ENCODE measurements at regions not wholly inside any gene's neighbourhood (a gene's known extent, or its start where the extent isn't known, plus 50 kb on each side); places are given as distances from the start of the nearest gene placed in this dataset.

DNA sequence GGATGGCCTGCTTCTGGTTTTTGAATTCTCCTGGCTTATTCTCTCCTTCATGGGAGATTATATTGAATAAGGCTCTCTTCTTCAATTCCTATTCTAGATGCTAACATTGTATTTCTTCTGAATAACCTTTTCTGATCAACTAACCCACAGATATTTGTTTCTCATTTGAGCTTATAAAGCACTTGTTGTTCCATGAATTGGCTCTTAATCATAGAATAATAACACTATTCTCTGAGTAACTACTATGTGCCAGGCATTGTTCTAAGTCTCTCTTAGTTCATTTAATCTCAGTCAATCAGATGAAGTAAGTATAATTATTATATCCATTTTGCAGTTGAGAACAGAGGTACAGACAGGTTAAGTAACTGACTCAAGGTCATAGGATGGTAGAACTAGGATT, 136.3 kb upstream of the MLIP start:
- H3K27ac ChIP-seq = no peak overlapping the region
- no peak for DNase-seq (ENCODE audit: low spot score)
- no peak for TF ChIP-seq CTCF (IDR thresholded peaks at IDR 0.05)
- no peak overlapping the region for H3K4me3 ChIP-seq

- Histone ChIP-seq H3K27ac (no peak overlapping the region), H3K4me3 (no peak overlapping the region)
- DNase-seq (ENCODE audit: low spot score) = no peak
- TF ChIP-seq CTCF (IDR thresholded peaks at IDR 0.05) = no peak
Observed at GRCh38 chr6:53975941-53976615, 135.2 kb upstream of the MLIP start.

DNA sequence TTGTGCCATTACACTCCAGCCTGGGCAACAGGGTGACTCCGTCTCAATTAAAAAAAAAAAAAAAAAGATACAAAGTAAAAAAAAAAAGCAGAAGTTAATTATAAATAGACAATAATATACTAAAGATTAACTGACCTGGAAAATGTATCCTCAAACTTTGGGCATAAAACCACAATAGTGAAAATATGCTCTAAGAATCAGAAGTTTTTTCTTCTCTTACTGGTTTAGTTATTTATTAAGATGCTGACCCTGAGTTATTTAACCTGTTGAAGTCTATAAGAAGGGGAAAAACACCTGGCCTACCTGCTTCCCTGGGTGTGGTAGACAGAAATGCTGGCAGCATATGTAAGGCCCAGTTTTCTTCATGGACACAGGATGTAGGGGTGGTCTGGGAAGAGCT, 133.7 kb upstream of the MLIP start:
- no peak for TF ChIP-seq CTCF (IDR thresholded peaks at IDR 0.05)
- Histone ChIP-seq H3K4me3 (no peak overlapping the region), H3K27ac (no peak overlapping the region)
- no peak for DNase-seq (ENCODE audit: low spot score)

GRCh38 chr6:53979468-53980067, 131.7 kb upstream of the MLIP start:
- H3K27ac ChIP-seq = no peak overlapping the region
- H3K4me3 ChIP-seq = no peak overlapping the region
- DNase-seq (ENCODE audit: low spot score) = no peak
- TF ChIP-seq CTCF (IDR thresholded peaks at IDR 0.05) = peak; percentile 79

- Histone ChIP-seq H3K27ac (no peak overlapping the region), H3K4me3 (no peak overlapping the region)
- TF ChIP-seq CTCF (IDR thresholded peaks at IDR 0.05) = no peak
- DNase-seq (ENCODE audit: low spot score) = no peak
Observed at GRCh38 chr6:53982366-53983050, 128.7 kb upstream of the MLIP start.

DNA sequence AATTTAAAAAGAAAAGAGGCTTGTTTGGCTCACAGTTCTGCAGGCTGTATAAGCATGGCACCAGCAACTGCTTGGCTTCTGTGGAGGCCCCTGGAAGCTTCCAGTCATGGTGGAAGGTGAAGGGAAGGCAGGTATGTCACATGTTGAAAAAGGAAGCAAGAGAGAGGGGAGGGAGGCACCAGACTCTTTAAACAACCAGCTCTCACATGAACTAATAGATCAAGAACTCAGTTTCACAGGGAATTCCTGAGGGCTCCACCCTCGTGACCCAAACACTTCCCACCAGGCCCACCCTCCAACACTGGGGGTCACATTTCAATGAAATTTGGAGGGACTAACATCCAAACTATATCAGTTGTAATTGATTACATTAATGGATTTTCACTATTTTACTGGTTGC, 127.9 kb upstream of the MLIP start:
- no peak for TF ChIP-seq CTCF (IDR thresholded peaks at IDR 0.05)
- Histone ChIP-seq H3K4me3 (no peak overlapping the region), H3K27ac (no peak overlapping the region)
- DNase-seq (ENCODE audit: low spot score) = no peak

GRCh38 chr6:53984163-53984562, 127.1 kb upstream of the MLIP start:
- DNase-seq (ENCODE audit: low spot score) = no peak
- no peak overlapping the region for H3K4me3 ChIP-seq
- no peak overlapping the region for H3K27ac ChIP-seq
- TF ChIP-seq CTCF (IDR thresholded peaks at IDR 0.05) = no peak

All from coronary artery (tissue), 2 donors.